RKO (cell line): ENCODE measurements at regions not wholly inside any gene's neighbourhood (a gene's known extent, or its start where the extent isn't known, plus 50 kb on each side); places are given as distances from the start of the nearest gene placed in this dataset.
"Not testable (repeated sequence)": the region's sequence is repeated elsewhere in the genome, so short reads cannot be mapped to it uniquely, and the experiment has no call there.

Experiments used
- DNase-seq: peaks from one replicate; pipeline ENCODE4 v3.0.0-alpha.2; 2016; ENCODE audit warnings: low spot score

GRCh38 chr17:83159204-83160049, 80.0 kb downstream of the METRNL start:
- DNase-seq = no peak

GRCh38 chr17:83160443-83161297, 81.3 kb downstream of the METRNL start:
- DNase-seq = no peak

DNA sequence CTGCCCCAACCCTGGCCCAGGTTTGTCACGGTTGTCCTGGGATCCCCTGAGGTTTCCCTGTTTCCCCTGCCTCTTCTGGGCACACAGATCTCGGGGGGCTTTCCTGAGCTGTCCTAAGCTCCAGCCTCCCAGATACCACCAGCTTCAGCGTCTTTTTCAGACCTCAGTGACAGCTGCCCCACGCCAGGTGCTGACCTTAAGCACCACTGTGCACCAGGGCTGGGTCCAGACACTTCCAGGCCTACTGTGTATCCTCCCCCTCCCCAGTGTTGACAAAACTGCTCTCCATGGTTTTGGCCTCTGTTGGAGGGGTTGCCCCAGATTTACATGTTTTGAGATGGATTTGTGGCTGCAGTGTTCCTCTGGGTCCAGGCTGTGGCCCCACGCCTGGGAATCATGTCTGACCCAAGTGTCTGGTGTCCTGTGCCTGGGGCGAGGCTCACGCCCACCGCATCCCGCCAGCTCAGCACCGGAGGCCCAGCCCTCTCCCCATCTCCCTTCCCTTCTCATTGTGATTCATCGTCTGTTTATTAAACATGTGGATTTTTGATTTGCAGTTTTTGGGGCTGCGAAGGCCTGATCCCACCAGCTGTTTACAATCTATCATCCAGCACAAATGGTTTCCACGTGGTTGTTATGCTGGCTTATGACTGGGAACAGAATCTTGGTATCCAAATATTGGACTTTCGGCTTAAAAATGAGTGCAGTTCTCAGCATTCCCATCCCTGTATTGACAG, 82.1 kb downstream of the METRNL start:
- no peak for DNase-seq

GRCh38 chr17:83162035-83162745, 82.8 kb downstream of the METRNL start:
- DNase-seq = no peak

DNA sequence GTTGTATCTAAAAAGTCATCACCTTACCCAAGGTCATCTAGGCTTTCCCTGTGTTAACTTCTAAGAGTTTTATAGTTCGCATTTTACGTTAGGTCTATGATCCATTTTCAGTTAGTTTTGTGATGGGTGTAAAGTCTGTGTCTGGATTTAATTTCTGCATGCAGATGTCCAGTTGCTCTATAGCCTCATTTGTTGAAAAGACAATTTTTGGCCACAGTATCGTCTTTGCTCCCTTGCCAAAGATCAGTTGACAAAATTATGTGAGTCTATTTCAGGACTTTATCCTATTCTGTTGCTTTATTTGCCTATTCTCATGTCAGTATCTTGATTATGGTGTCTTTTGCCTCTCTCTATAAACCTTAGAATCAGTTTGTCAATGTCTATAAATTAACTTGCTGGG, 85.1 kb downstream of the METRNL start:
- no peak for DNase-seq

GRCh38 chr17:83170571-83171260, 91.3 kb downstream of the METRNL start:
- no peak for DNase-seq

DNA sequence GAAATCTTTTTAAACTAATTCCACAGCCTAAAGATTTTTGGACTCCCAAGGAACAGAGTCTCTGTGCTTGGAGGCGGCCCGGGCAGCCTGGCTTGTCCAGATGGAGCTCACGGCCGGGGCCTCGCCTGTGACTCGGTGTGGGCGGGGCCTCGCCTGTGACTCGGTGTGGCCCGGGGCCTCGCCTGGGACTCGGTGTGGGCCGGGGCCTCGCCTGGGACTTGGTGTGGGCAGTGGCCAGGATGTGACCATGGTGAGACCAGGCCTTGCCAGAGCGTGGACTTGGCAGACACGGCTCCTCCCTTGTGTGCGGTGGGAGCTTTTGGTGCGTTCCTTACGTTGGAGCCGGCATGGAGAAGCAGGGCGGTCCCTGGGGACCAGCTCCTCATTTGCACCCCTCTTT, 92.3 kb downstream of the METRNL start:
- no peak for DNase-seq

DNA sequence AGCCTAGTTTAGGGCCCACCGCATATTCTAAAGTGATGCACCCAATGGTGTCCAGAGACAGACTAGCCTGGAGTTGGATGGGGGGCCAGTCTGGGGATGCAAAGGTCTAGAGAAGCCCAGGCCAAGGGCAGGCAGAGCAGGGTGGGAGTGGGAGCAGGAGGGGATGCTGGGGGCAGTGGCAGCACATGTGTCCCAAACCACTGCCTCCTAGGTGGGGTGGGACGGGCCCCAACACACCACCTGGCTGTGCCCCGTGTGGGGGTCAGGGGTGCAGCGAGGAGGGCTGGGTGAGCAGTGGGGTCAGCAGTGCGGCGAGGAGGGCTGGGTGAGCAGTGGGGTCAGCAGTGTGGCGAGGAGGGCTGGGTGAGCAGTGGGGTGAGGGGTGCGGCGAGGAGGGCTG, 92.7 kb downstream of the METRNL start:
- DNase-seq = not testable (repeated sequence)

DNA sequence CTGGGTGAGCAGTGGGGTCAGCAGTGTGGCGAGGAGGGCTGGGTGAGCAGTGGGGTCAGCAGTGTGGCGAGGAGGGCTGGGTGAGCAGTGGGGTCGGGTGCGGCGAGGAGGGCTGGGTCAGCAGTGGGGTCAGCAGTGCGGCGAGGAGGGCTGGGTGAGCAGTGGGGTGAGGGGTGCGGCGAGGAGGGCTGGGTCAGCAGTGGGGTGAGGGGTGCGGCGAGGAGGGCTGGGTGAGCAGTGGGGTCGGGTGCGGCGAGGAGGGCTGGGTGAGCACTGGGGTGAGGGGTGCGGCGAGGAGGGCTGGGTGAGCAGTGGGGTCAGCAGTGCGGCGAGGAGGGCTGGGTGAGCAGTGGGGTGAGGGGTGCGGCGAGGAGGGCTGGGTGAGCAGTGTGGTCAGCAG, 93.2 kb downstream of the METRNL start:
- DNase-seq = not testable (repeated sequence)

DNA sequence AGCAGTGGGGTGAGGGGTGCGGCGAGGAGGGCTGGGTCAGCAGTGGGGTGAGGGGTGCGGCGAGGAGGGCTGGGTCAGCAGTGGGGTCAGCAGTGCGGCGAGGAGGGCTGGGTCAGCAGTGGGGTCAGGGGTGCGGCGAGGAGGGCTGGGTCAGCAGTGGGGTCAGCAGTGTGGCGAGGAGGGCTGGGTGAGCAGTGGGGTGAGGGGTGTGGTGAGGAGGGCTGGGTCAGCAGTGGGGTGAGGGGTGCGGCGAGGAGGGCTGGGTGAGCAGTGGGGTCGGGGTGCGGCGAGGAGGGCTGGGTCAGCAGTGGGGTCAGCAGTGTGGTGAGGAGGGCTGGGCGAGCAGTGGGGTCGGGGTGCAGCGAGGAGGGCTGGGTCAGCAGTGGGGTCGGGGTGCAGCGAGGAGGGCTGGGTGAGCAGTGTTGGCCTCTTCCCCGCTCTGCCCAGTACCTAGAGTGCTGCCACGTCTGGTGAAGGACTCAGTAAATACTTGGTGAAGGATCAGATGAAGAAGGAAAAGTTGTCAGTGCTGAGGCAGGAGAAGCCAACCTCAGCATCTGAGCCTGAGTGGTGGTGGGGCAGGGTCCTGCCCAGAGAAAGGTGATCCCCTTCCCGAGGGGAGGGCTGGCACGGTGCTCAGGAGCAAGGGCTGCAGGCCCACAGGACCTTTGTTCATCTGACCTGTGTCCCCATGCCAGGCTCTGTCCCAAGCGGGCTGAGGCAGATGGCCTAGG, 93.9 kb downstream of the METRNL start:
- DNase-seq = not testable (repeated sequence)

GRCh38 chr17:83173914-83174361, 94.5 kb downstream of the METRNL start:
- no peak for DNase-seq

- no peak for DNase-seq
Observed at GRCh38 chr17:83174362-83175118, 95.1 kb downstream of the METRNL start.

GRCh38 chr17:83175119-83175821, 95.9 kb downstream of the METRNL start:
- DNase-seq = no peak

DNA sequence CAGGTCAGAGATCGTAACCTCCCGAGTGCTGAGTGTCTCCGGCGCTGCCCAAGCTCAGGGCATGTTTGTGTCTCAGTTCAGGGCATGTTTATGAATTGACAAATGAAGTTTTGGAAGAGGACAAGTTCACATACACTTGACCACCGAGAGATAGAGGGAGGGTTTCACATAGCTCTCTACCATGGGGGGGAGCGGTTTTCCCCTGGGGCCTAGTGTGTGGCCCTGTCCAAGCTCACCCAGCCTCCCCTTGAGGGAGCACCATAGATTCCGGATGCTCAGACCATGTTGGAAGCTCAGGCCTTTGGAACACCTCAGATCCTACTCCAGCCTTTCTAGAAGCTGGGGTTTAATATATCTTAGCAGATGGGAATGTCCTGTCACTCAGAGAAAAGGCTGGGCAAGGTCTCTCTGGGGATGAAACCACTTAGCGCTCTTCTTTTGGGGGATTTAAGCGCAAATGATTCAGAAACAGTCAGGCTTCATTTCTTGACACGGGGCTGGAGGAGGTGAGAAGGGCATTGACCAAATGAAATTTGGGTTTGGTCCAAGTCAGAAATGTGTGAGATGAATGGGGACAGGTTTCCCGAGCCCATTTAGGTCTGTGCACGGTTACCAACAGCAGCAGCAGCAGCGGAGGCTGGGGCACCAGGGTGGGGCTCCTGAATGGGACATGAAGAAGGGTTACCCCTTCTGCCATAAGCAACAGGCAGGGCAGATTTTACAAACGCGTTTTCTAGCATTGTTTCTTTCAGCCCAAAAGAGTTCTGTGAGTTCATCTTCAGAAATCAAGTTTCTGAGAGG, 96.6 kb downstream of the METRNL start:
- no peak for DNase-seq

GRCh38 chr17:83176623-83177583, 97.5 kb downstream of the METRNL start:
- no peak for DNase-seq

GRCh38 chr17:83177611-83178532, 98.5 kb downstream of the METRNL start:
- no peak for DNase-seq
